Stimulated activated CD8-positive, alpha-beta memory T cell treated with anti-CD3 and anti-CD28 coated beads, Interleukin-12 subunit alpha, Interleukin-12 subunit beta, amount 100 ng/mL, for 1 hour (primary cell): ENCODE measurements at regions not wholly inside any gene's neighbourhood (a gene's known extent, or its start where the extent isn't known, plus 50 kb on each side); places are given as distances from the start of the nearest gene placed in this dataset.
"Not testable (repeated sequence)": the region's sequence is repeated elsewhere in the genome, so short reads cannot be mapped to it uniquely, and the experiment has no call there.

ENCODE experiments used
- DNase-seq: peaks from one replicate; pipeline ENCODE4 v3.0.0-alpha.2; 2020; ENCODE audit warnings: low read depth

DNA sequence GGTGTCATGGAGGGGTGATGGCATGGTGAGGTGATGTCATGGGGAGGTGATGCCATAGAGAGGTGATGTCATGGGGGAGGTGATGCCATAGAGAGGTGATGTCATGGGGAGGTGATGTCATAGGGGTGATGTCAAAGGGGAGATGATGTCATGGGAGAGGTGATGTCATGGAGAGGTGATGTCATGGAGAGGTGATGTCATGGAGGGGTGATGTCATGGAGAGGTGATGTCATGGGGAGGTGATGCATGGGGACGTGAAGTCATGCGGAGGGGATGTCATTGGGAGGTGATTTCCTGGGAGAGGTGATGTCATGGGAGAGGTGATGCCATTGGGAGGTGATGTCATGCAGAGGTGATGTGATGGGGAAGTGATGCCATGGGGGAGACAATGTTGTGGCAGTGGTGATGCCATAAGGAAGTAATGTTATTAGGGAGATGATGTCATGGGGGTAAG, 92.1 kb upstream of the C1orf174 start:
- DNase-seq: no peak

DNA sequence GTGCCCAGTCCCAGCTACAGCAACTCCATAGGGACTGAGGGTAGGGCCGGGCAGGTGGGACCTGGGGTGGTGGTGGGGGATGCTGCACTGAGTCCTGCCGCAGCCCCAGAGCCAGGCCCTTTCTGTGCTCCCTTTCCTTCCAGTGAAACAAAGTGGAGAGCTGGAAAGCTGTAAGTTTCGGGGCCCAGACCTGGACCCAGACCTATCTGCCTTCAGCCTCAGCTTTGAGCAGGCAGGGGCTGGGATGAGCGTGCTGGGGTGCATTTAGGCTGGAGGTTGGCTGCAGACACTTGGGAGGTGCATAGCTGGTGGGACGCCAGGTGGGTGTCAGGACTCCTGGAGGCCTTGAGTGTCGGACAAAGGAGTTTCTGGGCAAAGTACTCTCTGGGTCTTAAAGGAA, 92.7 kb upstream of the C1orf174 start:
- no peak for DNase-seq

DNA sequence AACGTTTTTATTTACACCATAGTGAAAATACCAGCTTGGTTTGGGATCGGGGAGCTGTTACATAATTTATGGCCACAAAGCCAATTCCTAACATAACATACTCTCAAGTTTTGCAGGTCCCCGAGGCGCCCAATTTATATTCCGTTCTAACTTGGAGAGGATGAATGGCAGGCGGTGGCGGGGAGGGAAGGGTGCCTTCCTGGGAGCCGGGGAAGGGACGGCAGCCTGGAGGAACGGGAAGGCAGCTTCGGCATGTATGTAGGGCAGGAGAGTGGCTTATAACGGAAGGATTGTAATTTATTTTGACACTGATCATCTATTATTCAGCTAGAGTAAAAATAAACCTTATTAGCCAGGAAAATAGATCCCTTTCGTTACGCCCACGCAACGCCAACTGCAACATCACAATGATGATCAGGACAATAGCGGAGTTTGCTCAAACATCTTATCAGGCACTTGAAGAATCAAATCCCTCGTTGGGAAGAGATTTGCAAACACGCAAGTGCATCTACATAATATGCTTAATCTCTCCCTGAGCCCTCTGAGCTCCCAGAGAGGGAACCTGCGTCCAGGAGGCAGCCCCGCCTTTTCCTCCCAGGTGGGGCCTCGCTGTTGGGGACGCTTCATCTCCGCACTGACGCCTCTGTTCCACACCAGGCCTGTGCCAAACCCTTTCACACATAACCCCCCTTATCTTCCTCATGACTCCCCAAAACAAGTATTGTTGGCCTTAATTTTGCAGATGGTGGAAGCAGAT, 93.7 kb upstream of the C1orf174 start:
- DNase-seq: no peak

DNA sequence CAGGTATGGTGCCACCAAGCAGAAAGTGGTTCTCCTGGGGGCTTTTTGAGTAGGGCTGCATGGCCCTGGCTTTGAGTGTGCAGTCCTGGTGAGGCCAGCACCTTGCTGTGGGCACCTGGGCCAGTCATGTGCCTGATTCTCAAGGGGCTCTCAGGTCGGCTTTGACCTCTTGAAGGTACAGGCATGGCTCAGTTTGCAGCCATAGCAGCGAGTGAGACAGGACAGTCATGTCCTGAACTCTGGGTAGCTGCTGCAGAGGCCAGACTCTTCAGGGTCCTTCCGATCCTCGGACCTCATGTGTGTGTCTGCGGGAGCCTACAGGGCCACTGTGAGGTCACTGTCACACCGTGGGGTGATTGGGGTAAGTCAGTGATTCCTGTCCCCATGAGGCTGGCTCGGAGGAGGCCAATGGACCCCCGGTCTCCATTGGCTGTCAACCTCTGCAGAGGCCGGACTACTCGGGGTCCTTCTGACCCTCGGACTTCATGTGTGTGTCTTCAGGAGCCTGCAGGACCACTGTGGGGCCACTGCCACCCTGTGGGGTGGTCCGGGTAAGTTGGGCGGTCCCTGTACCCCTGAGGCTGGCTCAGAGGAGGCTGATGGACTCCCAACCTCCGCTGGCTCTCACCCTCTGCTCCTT, 95.2 kb upstream of the C1orf174 start:
- DNase-seq: no peak

DNA sequence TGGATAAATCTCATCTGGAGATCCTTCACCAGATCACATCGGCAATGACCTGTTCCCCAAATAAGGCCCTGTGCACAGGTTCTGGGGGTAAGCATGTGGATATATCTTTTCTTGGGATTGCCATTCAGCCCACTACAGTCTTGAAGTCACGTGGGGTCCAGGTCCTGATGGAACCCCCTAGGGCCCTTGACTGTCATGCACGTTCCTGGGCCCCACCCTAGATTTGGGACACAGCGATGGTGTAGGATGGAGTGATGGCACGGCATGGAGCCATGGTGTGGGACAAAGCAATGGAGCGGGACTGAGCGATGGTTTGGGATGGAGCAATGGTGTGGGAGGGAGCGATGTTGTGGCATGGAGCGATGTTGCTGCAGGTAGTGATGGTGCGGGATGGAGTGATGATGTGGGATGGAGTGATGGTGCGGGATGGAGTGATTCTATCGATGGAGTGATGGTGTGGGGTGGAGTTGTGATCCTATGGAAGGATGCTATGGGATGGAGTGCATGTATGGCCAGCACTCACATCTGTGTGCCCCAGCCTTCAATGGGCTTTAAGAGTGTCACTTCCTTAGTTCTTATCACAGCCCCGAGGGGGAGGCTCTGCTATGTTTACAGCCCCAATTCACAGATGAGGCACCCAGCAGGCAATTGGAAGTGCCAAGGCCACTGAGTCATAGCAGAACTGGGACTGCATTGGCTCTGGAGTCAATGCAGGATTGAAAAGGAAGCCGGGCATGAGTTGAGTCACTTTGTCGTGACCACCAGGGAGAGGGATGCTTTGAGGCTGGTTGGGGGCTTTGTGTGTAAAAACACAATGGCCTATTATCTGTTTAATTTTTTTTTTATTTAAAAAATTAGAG, 97.0 kb upstream of the C1orf174 start:
- no peak for DNase-seq

DNA sequence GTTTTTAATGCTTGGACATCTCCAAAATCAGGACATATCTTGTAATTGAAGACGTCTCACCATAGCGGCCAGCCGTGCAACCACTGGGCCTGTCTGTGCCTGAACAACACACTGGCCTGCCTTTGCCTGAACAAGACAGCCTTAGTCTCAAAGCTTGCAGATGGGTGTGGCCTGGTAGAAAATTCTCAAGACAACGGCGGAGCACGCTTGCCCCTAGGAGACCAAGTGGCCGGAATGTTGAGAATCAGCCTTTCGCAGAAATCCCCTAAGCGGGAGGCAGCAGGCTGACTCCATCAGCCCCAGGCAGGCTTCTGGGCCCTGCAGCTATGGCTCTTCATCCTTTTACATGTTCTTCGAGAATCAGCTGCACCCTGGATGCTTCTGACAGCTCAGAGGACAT, 98.0 kb upstream of the C1orf174 start:
- DNase-seq: no peak

DNA sequence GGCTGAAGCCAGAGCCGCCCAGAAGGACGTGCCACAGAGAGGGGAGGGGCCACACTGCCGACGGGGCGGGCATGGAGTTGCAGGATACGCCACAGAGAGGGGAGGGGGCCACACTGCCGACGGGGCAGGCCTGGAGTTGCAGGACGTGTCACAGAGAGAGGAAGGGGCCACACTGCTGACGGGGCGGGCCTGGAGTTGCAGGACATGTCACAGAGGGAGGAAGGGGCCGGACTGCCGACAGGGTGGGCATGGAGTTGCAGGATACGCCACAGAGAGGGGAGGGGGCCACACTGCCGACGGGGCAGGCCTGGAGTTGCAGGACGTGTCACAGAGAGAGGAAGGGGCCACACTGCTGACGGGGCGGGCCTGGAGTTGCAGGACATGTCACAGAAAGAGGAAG, 99.4 kb upstream of the C1orf174 start:
- DNase-seq: not testable (repeated sequence)

DNA sequence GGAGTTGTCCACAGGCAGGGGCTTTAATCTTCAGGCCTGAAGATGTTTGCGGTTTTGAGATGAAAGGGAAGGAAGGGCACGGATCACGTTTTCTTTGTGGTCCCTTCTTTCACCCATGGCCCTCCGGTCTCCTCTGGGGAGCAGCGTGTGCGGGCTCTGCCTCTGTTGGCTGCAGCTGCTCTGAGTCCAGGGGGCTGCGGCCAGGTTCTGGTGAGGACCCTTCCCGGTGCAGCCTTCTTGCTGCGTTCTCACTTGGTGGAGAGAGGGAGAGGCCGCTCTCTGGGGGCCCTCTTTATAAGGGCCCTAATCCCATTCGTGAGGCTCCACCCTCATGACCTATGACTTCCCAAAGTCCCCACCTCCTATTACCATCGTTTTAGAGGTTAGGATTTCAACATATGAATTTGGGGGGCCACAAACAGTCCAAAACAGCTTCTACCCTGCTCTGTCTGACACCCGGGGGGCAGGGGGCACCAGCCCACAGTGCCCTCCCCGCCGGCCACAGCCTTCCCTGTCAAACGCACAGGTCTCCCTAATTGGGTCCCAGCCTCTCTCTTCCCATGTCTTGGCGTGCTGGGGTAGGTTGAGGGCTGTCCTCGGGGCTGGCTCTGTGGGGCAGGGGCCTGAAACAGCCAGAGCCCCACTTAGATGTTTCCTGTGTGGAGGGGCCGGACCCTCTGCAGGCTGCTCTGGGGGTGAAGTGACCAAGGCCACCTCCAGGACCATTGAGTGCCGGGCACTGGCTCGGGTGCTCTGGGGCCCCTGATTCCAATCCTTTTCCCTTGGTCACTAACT, 100.1 kb upstream of the C1orf174 start:
- DNase-seq: no peak

DNA sequence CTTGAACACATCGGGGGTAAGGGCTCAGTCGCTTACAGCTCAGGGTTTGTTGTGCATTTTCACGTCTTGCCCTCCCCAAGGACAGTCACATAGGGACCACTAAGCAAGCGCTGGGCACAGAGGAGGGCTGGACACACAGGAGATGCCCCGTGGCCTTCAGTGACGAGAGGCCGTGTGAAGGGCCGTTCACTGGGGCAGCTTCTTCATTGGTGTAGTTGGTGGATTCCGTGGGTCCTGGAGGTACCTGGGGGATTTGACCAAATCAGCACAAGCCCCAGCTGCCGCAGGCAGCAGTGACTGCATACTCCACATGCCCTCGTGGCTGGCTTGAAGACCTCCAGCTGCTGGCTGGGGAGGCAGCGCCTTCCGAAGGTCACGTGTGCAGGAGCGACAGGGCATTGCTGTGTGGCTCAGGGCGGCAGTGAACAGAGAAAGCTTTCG, 100.8 kb upstream of the C1orf174 start:
- DNase-seq: no peak

DNA sequence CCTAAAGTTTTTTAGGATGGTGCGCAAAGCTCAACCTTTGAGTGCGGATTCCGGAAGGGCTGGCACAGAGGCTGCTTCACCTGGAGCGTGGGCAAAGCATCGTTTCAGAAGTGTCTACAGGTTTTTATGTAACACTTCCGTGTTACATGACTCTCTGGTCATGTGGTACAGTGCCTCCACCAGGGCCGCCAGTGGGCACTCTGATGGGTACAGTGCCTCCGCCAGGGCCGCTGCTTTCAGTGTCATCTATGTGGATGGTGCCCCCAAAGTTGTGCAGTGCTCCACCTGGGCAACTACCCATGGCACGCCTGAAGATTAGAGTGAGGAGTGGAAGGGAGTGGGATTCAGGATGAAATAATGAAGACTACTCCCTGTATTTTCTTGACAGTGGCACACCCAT, 101.4 kb upstream of the C1orf174 start:
- DNase-seq: no peak

DNA sequence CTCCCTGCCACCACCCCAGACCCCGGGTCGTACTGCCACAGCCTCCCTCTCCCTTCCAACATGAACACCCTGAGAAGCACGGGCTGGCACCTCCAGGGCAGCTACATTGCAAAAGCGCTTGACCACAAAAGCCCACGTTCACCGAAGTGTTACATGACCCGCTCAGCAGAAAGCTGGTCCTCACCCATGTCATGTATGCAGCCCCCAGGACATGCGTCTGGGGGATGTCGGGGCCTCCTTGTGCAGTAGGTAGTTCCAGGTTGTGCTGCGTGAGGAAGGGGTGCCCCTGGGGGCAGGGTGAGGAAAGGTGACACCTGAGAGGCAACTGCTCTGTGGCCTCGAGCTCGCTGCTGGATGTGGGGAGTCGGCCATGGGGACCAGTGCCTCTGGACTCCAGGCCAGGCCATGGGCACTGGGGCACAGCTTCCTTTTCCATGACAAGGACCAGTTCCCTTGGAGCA, 102.0 kb upstream of the C1orf174 start:
- DNase-seq: no peak

DNA sequence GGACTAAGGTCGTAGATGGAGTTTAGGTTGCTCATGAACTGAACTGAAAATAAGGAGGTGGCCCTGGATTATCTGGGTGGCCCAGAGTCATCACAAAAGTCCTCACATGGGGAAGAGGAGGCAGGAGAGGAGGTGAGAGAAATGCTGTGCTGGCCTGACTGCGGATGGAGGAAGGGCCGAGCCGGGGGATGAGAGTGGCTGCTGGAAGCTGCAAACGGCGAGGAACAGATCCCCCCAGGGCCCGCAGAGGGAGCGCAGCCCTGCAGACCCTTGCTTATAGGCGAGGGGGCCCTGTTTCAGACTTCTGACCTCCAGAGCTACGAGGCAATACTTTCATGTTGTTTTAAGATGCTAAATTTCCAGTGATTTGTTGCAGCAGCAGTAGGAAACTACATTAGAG, 102.7 kb upstream of the C1orf174 start:
- no peak for DNase-seq

DNA sequence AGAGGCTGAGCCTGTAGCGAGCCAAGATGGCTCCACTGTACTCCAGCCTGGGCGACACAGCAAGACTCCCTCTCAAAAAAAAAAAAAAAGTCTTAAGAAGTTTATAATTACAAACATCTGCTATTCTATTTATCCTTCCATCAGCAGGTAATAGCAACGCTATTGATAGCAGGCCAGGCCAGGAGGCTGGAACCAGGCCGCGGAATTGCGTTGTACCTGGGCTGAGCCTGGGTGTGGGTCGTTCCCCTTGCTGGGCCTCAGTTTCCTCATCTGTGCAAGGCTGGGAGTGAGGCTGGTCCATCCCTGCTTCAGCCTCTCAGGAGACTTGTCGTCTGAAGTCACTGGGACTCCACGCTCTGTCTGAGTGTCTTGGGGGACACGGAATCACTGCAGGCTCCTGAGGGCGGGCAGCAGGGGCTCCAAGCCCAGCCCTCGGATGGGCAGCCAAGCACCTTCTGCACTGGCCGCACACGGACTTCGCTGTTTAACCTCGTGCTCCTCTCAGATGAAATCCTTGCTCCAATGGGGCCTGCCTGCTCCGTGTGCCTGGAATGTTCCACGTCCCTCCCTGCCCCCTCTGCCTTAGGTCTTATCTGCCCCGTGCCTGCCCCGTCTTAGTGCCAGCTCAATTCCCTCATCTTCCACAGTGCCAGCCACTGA, 103.9 kb upstream of the C1orf174 start:
- no peak for DNase-seq

DNA sequence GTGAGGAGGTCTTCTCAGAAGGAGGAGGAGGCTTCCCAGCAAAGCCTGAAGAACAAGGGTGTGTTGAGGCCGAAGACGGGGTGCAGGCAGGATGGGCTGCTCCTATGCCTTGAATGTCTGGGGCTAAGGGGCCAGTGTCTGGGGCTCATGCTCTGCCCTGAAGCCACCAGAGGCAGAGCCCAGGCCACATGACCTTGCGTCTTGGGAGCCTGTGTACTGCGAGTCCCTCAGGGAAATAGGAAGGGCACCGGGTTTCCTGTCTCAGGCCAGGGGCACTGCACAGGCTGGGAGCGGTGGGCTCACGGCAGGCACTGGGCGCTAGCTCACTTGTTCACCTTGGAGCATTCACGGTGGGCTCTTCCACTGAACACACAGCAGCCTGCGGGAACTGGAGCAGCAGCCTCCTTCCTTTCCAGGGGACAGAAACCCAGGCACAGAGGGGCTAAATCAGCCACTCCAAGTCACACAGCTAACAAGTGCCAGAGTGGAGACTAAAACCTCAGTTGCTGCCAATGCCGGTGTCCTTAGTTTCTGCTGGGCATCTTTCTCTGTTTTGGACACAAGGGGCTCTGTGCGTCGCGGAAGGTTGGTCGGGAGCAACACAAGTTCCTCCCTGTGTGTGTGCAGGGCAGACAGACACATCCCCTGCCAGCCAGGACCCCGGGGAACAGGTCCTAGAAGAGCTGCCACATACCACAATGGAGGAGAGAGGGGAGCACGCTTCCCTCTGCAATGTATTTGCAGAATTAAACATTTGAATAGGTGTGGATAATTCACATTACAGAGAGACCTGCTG, 104.8 kb upstream of the C1orf174 start:
- DNase-seq: no peak

DNA sequence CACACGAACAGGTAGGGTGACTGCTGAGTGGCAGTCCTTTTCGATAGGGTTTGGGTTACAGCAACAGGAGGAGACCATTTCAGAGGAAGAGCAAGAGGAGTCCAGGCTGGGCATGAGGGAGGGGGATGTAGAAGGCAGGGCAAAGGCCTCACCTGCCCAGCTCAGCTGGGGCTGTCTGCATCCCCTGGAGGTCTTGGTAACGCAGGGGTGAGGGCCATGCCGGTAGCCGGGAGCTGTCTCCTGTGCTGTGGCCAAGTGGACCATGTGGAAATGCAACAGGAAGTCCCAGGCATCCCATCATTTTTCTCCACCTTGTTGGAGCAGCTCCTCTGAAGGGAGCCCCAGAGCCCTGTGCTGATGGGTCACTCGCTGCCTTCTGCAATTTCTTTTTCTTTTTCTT, 105.4 kb upstream of the C1orf174 start:
- no peak for DNase-seq

DNA sequence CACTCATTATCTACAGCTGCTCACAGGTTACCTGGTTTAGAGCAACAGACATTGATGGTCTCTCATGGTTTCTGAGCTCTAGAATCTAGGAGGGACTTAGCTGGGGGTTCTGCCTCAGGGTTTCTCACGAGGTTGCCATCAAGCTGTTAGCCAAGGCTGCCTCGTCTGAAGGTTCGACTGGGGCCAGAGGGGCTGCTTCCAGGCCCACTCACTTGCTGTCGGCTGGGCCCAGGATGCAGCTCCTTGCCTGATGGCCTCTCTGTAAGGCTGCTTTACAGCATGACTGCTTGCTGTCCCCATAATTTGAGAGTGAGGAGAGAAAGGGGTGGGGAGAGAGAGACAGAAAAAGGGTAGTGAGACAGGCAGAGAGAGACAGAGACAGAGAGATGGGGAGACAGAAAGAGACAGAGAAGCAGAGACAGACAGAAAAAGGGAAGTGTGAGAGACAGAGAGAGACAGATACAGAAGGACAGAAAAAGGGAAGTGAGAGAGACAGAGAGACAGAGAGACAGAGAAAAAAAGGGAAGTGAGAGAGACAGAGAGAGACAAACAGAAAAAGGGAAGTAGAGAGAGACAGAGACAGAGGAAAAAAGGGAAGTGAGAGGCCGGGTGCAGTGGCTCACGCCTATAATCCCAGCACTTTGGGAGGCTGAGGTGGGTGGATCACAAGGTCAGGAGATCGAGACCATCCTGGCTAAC, 106.8 kb upstream of the C1orf174 start:
- DNase-seq: no peak

DNA sequence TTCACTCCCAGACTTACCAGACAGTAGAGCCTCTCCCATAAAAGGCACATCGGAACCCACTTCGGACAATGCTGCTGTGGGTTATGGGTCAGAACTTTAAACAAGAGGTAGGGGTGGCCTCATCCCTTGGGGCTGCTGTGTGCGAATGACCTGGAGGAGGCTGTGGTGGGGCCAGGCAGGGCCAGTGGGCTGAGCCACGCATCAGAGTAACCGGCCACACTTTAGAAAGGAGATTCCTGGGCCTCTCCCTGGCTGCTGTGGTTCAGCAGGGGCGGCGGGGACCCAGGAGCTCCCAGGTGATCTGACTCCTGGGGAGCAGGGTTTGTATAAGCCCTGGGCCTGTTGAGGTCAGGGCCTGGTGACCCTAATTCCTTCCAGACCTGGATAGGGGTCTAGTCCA, 110.2 kb upstream of the C1orf174 start:
- DNase-seq: no peak

DNA sequence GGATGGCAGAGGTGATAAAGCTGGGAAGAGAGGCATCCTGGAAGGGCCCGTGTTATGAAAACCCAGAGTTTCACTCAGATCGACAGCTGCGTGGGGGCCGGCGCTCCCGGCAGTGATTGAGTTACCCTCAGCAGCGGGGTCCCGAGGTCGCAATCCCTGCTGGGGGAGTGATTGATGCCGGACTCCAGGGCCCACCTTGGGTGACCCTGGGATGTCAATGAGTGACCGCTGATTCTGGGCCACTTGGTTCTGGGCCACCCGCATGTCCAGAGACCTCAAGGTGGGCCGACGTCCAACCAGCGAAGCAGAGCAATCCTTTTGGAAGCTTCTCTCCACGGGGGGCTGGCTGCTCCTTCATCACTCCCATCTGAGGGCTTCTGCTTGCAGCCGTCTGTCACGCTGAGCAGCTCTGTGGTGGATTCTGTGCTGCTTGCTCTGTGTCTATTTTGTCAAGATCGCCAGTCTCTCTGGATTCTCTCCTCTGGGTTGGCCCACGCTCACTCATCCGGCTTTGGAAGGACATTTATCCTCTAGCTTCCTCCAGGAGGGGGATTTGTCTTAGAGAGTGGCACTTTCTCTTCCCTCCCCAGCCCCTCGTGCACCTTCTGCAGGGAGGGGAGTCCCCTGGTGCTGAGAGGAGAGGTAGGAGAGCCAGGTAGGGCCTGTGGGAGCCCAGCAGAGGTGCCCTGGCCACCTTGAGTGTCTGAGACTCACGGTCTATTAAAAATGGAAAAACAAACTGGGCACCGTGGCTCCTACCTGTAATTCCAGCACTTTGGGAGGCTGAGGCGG, 110.9 kb upstream of the C1orf174 start:
- DNase-seq: no peak
